GM12865 (cell line): ENCODE measurements at regions not wholly inside any gene's neighbourhood (a gene's known extent, or its start where the extent isn't known, plus 50 kb on each side); places are given as distances from the start of the nearest gene placed in this dataset.
"Not testable (repeated sequence)": the region's sequence is repeated elsewhere in the genome, so short reads cannot be mapped to it uniquely, and the experiment has no call there.

Source experiments
- DNase-seq: peaks from one replicate; pipeline ENCODE4 v3.0.0; 2010; ENCODE audit warnings: low read depth
- H3K4me3 ChIP-seq: 2 replicates; pipeline ENCODE4 v1.5.1; 2011; ENCODE audit warnings: mild to moderate bottlenecking, low read depth, low read length, control low read depth
- TF ChIP-seq, protein P1 (sequence below): IDR thresholded peaks from 2 replicates; pipeline ENCODE4 v1.5.1; 2011; ENCODE audit warnings: low read length, control low read depth, low read depth, inconsistent platforms; ENCODE audit not compliant: insufficient read depth; ENCODE audit errors: missing control alignments

DNA sequence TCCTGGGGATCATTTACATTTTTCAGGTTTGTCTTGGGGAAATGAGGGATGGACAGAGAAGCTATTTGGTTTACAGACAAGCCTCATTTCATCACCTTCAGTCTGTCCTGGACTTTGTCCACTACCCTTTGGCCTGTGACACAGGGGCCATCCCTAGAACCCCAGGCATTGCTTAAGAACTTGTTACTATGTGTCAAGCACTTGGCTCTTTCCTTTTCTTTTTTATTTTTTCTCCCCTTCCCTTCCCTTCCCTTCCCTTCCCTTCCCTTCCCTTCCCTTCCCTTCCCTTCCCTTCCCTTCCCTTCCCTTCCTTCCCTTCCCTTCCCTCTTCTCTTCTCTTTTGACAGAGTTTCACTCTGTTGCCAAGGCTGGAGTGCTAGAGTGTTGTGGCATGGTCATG is 253.1 kb downstream of the OLFM4 start:
- DNase-seq, result no peak
- TF ChIP-seq, protein P1, sequence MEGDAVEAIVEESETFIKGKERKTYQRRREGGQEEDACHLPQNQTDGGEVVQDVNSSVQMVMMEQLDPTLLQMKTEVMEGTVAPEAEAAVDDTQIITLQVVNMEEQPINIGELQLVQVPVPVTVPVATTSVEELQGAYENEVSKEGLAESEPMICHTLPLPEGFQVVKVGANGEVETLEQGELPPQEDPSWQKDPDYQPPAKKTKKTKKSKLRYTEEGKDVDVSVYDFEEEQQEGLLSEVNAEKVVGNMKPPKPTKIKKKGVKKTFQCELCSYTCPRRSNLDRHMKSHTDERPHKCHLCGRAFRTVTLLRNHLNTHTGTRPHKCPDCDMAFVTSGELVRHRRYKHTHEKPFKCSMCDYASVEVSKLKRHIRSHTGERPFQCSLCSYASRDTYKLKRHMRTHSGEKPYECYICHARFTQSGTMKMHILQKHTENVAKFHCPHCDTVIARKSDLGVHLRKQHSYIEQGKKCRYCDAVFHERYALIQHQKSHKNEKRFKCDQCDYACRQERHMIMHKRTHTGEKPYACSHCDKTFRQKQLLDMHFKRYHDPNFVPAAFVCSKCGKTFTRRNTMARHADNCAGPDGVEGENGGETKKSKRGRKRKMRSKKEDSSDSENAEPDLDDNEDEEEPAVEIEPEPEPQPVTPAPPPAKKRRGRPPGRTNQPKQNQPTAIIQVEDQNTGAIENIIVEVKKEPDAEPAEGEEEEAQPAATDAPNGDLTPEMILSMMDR, result no peak
- H3K4me3 ChIP-seq, result no peak overlapping the region

DNA sequence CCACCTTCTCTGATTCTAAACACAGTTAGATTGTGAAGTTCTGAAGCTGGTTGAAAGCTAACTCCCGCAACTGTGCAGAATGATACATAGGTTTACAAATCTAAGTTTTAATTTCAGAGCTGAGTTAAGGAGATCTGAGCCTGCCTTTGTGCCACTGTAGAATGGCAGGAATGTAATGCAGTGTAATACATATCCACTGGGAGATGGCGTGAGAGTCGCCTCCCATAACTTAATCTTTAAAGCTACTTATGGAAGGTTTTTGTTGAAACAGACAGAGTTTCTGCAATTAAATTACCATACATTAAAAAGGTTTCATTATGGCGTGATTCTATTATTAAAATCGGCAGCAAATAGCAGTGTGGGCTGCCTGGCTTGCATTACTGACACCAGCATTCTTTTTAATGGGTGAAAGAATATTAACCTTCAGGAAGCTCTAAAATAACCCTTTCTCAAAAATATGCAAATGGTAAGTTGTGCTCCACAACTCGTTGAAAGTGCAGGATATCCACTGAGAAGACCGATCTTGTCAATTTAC is 257.4 kb downstream of the OLFM4 start:
- DNase-seq, result no peak
- no peak overlapping the region for H3K4me3 ChIP-seq
- TF ChIP-seq, protein P1, result no peak

DNA sequence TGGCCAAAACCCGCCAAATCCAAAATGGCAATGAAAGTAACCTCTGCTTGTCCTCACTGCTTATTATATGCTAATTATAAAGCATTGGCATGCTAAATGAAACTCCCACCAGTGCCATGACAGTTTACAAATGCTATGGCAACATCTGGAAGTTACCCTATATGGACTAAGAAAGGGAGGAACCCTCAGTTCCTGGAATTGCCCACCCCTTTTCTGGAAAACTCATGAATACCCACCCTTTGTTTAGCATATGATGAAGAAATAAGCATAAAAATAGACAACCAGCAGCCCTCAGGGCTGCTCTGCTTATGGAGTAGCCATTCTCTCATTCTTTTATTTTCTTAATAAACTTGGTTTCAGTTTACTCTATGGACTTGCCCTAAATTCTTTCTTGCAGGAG is 269.8 kb downstream of the OLFM4 start:
- H3K4me3 ChIP-seq, result no peak overlapping the region
- no peak for DNase-seq
- TF ChIP-seq, protein P1, result no peak

DNA sequence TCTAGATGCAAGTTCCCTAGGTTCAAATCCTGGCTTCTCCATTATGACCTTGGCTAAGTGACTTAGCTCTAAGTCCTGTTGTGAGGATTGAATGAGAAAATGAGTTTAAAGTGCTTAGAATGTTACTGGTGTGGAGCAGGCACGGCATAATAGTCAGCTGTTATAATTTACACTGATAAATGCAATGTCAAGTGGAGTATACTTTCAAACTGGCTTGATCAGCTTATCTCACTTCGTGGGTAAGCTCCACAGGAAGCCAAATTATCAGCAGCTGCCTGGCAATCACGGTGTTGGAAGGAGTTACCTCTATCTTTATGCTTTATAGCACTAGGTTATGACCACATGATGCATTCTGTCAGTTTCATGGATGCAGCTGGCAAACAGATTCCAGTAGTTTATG is 272.8 kb downstream of the OLFM4 start:
- no peak for DNase-seq
- H3K4me3 ChIP-seq, result no peak overlapping the region
- TF ChIP-seq, protein P1, result no peak

DNA sequence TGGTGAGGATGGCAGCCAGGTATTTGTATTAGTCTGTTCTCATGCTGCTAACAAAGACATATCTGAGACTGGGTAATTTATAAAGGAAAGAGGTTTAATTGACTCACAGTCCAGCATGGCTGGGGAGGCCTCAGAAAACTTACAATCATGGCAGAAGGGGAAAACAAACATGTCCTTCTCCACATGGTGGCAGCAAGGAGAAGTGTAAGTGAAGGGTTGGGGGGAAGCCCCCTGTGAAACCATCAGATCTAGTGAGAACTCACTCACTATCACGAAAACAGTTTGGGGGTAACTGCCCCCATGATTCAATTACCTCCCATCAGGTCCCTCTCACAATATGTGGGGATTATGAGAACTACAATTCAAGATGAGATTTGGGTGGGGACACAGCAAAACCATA is 276.8 kb downstream of the OLFM4 start:
- not testable (repeated sequence) for H3K4me3 ChIP-seq, DNase-seq

DNA sequence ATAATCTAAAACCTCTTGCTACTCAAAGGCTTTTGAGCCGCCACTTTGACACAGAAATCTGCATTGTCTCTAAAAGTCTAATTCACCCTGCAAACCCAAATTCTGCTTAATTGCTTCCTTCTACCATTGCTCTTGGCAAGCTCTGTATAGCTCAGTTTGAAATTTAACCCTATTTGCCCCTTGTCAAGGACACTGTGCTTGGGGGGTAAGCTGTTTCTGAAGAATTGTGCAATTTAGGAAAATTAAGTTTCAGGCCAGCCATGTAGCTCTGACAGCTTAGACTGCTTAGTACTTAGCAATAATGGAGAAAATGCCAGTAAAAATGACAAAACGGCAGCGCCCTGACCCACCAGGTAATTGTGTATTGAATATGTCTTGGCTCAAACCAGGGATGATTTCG is 282.2 kb downstream of the OLFM4 start:
- no peak overlapping the region for H3K4me3 ChIP-seq
- TF ChIP-seq, protein P1, result no peak
- DNase-seq, result no peak

GRCh38 chr13:53311561-53311960 is 282.9 kb downstream of the OLFM4 start:
- TF ChIP-seq, protein P1, result no peak
- H3K4me3 ChIP-seq, result no peak overlapping the region
- DNase-seq, result no peak

GRCh38 chr13:53321296-53321801 is 292.7 kb downstream of the OLFM4 start:
- TF ChIP-seq, protein P1, result no peak
- no peak overlapping the region for H3K4me3 ChIP-seq
- no peak for DNase-seq
